HG03025 (cell line): ENCODE measurements at regions not wholly inside any gene's neighbourhood (a gene's known extent, or its start where the extent isn't known, plus 50 kb on each side); places are given as distances from the start of the nearest gene placed in this dataset.
"Not testable (repeated sequence)": the region's sequence is repeated elsewhere in the genome, so short reads cannot be mapped to it uniquely, and the experiment has no call there.

ENCODE experiments used
- ATAC-seq: cut with Tn5 transposase; IDR thresholded peaks from one replicate; pipeline ENCODE4 v1.9.1; 2021; ENCODE audit warnings: mild to moderate bottlenecking, moderate library complexity; ENCODE audit not compliant: unreplicated experiment, low FRiP score

DNA sequence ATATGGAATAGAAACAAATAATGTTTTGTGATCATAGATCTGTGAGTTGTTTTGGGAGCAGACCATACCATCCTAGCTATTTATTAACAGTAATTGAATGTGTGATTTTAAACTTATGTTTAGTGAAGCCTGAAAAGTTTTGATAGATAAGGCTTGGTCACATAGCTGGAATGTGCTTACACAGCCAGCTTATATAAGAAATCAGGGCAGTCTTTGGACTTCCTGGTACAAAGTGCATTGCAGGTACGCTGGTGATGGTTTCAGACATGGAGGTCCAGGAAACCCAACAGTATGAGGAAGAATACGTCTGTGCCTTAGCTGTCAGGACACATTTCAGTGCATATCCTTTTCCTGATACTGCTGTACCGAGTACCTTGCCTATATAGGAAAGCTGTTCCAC is 2316.2 kb upstream of the PCDH20 start:
- ATAC-seq, result no peak

DNA sequence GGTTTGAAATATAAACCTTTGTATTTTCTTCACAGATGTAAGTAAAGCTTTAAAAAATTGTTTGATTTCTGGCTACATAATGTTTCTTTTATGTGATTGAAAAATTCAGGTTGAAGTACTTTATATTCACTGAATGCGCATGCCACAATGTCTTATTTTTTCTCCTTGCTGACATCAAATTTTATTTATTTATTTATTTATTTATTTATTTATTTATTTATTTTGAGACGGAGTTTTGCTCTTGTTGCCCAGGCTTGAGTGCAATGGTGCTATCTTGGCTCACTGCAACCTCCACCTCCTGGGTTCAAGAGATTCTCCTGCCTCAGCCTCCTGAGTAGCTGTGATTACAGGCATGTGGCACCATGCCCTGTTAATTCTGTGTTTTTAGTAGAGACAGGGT is 2296.5 kb upstream of the PCDH20 start:
- not testable (repeated sequence) for ATAC-seq

DNA sequence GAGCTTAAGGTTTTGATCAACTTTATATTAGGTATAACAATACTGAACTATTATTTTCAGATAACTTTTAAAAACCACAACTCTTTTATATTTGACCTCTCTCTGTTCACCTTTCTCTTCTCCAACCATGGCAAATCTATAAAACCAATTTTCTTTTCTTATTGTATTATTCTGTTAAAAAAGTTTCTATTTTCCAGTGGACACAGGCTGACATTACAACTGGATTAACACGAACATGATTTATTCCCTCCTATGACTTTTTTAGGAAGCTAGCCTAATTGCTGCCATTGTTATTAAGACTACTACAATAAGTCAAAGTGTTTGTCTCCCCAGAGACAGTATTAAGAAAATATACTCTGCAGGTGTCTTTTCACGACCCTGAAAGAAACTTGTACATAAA is 2291.1 kb upstream of the PCDH20 start:
- no peak for ATAC-seq

DNA sequence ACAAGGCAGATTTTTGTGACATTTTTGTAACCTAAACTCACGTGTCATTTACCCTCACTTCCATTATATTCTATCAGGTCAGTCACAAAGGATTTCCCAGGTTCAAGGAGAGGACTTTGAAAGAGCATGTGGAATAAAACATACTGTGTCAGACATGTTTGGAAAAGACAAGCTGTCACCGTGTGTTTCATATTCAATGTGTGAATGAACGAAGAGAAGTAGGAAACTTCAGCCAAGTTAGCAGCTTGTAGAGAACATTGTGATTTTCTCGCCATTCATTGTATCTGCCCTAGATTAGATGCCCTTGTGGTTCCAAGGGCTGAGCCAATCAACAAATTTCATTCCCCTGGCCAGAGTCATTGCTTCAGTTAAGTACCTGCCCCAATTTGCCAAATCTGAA is 2288.9 kb upstream of the PCDH20 start:
- ATAC-seq, result no peak

DNA sequence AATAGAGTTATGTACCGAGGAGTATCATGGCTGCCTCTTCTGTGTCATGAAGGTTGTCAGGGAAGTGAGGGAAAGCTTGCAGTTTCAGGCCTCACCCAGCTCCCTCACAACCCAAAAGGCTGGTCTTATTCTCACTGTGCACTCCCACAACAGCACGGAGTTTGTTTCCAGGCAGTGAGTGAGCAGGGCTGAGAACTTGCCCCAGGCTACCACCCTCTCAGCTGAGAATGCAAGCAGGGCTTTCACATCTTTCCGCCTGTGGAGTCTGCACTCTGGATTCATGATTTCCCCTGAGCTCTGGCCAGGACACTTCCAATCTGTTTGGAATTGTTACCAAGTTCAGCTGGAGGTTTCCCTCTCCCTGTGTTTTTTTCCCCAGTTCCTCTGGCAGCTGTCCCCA is 2284.7 kb upstream of the PCDH20 start:
- ATAC-seq, result no peak

DNA sequence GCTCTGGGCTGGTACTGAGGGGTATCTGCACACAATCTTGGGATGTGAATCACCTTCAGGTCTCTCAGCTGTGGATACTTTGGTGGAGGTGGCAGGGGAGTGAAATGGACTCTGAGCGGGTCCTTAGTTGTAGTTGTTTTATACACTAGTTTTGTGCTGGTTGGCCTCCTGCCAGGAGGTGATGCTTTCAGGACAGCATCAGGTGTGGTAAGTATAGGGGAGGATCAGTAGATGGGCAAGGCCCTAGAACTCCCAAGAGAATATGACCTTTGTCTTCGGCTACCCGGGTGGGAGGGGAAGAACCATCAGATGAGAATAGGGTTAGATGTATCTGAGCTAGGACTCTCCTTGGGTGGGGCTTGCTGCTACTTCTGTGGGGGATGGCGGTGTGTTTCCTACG is 2284.3 kb upstream of the PCDH20 start:
- no peak for ATAC-seq

DNA sequence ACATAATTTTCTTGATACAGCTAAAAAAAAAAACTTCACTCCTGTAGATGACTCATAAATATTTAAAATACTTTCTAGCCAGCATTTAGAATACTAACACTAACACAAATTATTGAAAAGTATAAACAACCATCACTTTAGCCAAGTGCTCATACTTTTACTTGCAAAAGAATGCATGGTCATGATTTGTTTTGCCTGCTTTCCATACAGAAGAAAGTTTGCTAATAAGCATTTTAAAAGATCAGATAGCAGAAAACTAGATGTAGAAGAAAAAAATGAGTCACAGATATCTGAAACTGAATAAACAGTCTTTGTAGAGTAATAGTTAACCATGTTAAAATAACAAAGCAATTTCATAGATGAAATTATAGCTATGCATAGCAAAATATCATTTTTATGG is 2280.4 kb upstream of the PCDH20 start:
- no peak for ATAC-seq

DNA sequence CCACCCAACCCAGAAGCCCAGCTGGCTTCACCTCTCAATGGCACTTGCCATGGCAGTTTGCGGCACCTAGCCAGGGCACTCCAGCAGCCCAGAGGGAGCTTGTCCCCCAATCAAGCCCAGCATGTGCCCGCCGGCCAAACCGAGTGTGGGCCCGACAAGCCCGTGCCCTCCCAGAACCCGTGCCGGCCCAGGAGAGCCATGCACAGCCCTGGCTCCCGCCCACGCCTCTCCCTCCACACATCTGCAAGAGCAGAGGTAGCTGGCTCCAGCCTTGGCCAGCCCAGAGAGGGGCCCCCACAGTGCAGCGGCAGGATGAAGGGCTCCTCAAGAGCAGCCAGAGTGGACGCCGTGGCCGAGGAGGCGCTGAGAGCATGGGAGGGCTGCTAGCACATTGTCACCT is 2278.0 kb upstream of the PCDH20 start:
- ATAC-seq, result no peak

DNA sequence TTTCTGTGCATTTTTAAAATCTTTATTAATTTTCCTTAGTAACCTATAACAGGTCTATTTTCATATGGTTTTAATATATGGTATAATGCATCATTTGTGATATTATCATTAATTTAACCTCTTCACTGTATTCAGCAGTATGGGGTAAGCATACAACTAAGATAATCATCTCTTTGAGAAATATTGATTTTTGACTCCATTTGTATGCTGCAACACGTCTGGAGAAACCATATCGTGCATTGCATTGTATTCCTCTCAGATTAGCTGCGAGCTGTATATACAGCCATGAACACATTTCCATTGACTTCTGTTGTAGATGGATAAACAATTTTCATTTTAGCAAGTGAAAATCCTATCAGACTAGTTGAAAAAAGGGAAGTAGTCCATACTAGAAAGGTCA is 2275.8 kb upstream of the PCDH20 start:
- no peak for ATAC-seq

DNA sequence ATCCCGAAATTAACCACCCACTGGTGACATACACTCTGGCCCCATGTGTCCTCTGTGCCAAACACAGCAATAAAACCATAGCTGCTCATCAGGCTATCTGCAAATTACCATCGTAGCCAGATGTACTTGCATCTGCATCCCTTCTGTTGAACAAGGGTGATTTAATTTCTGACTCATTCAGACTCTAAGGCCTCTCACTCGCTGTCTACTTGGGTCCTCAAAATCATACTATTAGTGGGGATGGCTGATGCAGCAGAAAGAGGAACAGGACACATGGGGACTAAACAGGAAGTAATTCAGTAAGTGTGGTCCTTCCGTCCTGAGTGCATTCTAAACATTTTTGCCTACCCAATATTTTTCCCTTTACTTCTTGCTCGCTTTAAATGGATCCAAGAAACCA is 2275.0 kb upstream of the PCDH20 start:
- ATAC-seq, result no peak

DNA sequence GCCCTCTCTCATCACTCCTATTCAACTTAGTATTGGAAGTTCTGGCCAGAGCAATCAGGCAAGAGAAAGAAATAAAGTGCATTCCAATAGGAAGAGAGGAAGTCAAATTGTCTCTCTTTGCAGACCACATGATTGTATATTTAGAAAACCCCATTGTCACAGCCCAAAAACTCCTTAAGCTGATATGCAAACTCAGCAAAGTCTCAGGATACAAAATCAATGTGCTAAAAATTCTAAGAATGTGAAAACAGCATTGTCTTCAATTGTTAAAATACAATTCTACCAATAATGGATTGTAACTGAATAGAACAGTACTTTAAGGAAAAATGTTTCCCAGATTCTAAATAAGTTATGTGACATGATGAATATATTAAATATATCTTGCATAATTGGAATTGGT is 2269.2 kb upstream of the PCDH20 start:
- ATAC-seq, result no peak

DNA sequence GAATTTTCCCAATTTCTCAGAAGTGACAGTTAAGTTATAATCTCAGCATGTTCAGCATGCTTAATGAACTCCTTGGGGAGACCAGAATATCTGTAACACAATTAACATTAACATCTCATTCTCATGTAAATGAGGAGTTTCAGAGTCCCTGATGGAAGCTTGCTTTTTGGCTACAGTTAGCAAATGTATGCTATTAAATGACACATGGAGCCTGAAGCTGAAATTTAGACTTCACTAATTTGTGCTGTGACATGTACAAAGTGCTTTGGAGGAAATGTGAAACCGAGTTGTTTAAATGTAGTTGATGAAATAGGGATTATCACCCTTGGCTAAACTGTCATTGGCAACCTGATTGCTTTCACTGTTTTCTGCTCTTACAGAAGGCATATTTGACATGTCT is 2265.1 kb upstream of the PCDH20 start:
- no peak for ATAC-seq

DNA sequence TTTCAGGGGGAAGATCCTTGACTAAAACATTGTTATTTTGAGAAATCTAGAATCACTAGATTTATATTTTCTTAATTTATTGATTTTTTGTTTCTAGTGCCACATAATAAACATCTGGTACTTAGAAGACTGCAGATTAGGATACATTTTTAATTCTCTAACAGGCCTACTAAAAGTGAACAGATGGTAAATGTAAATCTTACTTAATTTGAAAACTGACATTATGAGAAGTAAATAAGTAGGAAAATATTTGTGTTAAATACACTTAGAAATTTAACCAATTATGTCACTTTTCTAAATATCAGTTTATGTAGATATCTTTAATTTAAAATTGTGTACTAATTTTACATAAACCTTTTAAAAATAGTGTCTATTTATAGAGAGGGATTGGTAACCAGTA is 2255.6 kb upstream of the PCDH20 start:
- ATAC-seq, result no peak

DNA sequence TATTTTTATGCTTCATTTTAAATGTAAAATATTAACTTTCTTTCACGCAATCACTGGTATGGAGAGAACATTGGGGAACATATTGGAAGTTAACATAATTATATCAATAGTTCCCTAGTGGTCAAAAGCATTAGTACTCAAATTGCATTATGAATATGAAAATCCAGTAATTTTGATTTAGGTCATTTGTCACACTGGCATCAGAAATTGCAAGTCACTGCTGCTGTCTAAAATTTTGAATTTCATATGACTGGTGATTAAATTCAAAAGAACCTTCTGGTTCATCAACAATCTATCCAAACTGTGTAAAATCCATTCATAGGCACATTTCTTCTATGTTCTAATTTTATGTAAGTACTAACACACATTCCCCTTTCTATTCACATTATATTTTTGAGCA is 2235.7 kb upstream of the PCDH20 start:
- ATAC-seq, result no peak

DNA sequence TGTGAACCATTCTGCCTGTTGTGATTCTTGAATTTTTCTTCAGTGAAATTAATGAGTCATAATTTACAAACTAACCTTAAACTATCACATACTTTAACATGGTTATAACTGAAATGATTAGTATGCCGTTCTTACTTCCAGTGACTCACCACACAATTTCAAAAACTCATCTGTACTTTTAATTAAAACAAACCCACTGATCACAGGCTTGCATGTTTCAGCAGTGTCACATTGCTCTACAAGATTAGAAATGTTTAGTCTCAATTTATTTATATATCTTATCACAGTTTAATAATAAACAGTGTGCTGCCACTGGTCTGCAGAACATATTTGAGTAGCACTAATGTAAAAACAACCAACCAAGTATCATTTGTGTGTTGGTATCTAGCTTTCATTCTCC is 2227.9 kb upstream of the PCDH20 start:
- no peak for ATAC-seq

DNA sequence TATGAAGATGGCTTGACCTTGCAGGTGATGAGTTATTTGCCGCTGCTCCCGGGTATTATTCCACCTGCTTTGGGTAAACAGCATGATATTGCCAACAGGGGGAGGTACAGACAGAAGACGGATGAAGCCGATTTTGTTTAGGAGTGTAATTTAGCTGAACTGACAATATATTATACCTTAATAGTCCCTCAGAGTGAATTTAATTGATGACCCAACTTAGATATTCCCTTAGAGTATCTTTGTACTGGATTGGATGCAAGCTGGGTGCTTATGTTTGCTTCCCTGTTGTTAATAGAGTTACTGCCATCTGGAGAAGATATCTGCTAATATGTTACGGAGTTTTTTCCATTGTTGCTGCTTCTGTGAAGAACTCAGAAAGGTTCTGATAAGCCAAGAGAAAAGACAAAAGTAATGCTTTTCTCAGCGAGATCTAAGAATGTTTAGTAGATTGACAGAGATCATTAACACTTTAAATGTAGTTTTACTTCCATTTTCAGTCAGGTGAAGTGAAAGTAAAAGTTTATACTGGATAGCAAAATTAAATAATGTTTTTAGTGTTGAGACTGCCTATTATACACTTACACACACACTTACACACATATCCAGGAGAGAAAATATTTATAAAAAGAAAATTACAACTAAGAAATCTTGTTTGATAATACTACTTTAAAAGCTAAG is 2220.8 kb upstream of the PCDH20 start:
- ATAC-seq, result no peak

DNA sequence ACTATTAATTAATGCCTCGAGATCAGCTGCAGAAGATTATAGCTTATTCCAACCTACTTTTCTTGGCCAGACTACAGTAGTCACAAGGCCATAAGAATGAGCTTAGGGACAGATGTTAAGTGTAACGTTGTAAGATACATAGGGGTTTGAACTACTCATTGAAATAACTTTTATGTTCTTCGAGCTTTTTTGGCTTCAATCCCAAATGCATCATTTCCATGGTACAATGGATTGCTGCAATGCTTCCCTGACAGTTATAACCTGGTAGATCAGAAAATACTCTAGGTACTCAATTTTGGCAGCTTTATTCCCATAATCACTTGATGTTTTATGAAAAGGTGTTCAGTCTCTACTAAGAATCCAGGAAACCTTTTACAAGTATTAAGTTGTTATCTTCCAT is 2216.7 kb upstream of the PCDH20 start:
- ATAC-seq, result no peak

DNA sequence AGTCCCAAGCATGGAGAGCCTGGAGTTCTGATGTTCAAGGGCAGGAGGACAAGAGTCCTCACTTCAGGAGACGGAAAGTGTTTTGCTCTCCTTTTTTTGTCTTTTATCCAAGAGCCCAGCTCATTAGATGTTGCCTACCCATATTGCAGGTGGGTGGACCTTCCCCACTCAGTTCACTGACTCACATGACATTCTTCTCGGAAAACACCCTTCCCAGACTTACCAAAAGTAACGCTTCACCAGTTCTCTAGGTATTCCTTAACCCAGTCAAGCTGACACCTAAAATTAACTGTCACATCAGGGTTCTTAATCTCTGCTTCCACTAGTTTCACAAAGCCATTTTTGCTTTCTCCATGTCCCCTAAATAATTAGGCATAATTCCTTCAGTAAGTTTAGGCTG is 2215.4 kb upstream of the PCDH20 start:
- no peak for ATAC-seq

DNA sequence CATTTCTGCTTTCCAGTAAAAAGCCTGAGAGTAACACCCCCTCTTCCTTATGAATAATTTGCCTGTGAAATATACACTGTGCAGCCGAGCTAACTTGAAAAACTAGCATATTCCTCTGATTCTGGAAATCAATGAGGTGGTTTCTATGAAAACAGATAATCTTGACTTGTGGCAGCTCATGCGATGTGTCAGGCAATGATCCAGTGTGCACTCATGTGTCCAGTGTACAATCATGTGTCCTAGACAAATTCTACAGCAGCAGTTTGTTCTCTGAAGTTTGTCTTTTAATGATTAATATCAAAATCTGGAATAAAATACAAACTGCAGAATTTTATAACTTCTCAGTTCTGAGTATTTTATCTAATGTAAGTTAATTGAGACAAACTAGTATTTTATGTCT is 2213.9 kb upstream of the PCDH20 start:
- ATAC-seq, result no peak

DNA sequence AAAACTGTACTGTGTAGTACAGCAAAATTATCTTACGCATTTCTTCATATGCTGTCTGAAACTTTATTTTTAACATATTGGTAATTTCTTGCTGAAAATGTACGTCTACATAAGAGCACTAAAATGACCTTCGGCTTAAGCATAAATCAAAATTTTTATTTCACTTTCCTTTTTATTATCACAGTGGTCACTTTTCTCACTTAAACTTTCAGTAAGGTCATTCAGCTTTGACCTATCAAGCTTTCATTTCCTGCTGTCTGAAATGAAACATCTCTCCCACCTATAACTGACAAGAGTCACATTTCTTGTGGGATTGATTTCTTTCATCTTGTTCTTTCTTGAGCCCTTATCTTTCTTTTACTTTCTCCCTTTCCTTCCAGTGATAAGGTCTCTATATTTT is 2212.7 kb upstream of the PCDH20 start:
- no peak for ATAC-seq

DNA sequence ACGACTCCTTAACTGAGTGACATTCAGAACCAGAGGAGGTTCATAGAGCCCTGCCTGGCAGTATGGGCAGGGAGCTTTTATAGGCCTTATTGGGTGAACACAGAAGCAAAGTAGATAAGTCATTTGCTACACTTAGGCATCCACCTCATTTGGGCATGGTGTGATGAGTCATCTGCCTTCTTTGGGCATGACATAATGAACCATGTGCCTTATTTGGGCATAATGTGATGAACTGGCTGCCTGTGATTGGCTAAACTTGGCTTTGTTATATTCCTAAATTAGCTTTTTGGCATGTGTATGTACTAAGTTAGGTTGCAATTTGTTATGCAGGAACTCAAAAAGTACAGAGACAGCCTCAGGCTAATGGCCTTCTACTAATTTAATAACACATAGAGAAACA is 2210.2 kb upstream of the PCDH20 start:
- ATAC-seq, result no peak

DNA sequence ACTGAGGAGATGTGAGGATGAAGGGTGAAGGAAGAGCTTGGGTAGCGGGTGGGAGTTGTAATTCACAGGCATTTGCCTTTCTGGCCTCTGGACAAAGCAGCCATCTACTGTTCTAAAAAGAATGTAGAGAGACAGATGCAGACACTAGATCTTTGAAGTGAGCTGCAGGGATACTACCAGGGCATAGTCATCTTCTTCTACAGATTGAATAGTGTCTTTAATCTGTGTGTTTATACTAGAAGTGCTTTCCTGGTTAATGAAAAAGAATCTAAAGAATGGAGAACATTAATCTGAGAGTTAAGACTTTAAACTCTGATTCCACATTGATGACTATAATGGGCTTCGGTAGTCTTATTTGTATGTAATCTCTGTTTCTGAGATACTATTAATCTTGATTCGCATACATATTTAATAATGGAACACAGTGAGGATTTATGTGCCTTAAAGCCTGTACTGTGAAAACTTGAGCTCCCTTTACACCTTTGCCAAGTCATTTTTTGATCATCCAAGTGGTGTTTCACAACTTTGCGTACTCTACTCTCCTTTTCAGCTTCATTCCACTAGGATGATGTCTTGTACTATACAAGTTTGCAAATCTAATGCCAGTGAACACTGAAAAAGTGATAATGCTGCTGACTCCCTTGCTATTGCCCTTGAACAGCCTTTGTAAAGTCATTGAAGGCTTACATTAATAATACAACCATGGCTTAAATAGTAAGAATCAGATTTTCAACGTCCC is 2199.4 kb upstream of the PCDH20 start:
- ATAC-seq, result no peak
